Activated B cell treated with CpG ODN at 0.5 μM for 24 hours (primary cell): ENCODE measurements at regions not wholly inside any gene's neighbourhood (a gene's known extent, or its start where the extent isn't known, plus 50 kb on each side); places are given as distances from the start of the nearest gene placed in this dataset.

Experiments
- ATAC-seq: fragments of 200-7000 bp; cut with Tn5 transposase; one replicate; pipeline ENCODE4 v1.10.0; 2021; ENCODE audit warnings: low read depth, mild to moderate bottlenecking, moderate library complexity
- CTCF ChIA-PET: fragments of 350-600 bp; sonication (Branson Sonifier 250); formaldehyde crosslinking; loops from one replicate; lab custom pipeline; 2021; ENCODE audit warnings: antibody characterized with exemption; lab: Charles Lee
- POLR2A ChIA-PET: fragments of 350-600 bp; sonication (Branson Sonifier 250); formaldehyde crosslinking; loops from one replicate; lab custom pipeline; 2021; ENCODE audit warnings: antibody characterized with exemption; lab: Charles Lee
- DNase-seq: peaks from one replicate; pipeline ENCODE4 v3.0.0; 2022
- H3K27ac Mint-ChIP-seq: one replicate; pipeline ENCODE4 v1.8.0; 2020; ENCODE audit warnings: mixed read lengths
- H3K27me3 Mint-ChIP-seq: one replicate; pipeline ENCODE4 v1.8.0; 2021; ENCODE audit warnings: mixed read lengths
- H3K36me3 Mint-ChIP-seq: one replicate; pipeline ENCODE4 v1.8.0; 2021; ENCODE audit warnings: low read depth, mixed read lengths
- H3K4me1 Mint-ChIP-seq: one replicate; pipeline ENCODE4 v1.8.0; 2021; ENCODE audit warnings: mixed read lengths
- H3K4me3 Mint-ChIP-seq: one replicate; pipeline ENCODE4 v1.8.0; 2020; ENCODE audit warnings: mild to moderate bottlenecking, mixed read lengths
- H3K9me3 Mint-ChIP-seq: one replicate; pipeline ENCODE4 v1.8.0; 2020; ENCODE audit warnings: mixed read lengths
- intact Hi-C: fragments of 100-400 bp; cut with micrococcal nuclease; formaldehyde crosslinking; loops from one replicate; pipeline ENCODE4 v1.15.1; 2024
- TF ChIP-seq, protein P1 (sequence below): fragments of 200-600 bp; IDR thresholded peaks from one replicate; pipeline ENCODE4 v1.8.0; 2022; ENCODE audit warnings: antibody characterized with exemption, mild to moderate bottlenecking

DNA sequence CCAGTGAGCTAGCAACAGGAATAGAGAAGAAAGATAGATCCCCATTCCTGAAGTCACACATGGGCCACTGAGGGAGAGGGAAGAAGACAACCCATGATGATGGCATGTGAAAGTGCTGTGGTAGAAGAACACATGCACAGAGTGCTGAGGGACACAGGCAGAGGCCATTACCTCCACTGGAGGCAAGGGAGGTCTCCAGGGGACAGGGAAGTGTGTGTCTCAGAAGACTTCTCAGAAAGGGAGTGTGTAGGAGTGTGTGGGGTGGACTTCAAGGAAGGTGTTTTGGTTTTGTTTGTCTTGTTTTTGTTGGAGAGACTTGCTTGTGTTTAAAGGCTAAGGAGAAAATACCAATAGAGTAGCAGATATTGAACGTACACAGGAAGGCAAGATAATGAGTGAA, 77.0 kb upstream of the SMARCA2 start:
- no peaks in the 10 kb centered on the region for H3K27me3 Mint-ChIP-seq
- ATAC-seq: no peak
- TF ChIP-seq, protein P1, sequence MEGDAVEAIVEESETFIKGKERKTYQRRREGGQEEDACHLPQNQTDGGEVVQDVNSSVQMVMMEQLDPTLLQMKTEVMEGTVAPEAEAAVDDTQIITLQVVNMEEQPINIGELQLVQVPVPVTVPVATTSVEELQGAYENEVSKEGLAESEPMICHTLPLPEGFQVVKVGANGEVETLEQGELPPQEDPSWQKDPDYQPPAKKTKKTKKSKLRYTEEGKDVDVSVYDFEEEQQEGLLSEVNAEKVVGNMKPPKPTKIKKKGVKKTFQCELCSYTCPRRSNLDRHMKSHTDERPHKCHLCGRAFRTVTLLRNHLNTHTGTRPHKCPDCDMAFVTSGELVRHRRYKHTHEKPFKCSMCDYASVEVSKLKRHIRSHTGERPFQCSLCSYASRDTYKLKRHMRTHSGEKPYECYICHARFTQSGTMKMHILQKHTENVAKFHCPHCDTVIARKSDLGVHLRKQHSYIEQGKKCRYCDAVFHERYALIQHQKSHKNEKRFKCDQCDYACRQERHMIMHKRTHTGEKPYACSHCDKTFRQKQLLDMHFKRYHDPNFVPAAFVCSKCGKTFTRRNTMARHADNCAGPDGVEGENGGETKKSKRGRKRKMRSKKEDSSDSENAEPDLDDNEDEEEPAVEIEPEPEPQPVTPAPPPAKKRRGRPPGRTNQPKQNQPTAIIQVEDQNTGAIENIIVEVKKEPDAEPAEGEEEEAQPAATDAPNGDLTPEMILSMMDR: no peak
- no peaks in the 10 kb centered on the region for H3K36me3 Mint-ChIP-seq
- ChIA-PET CTCF (no interaction called here), POLR2A (no interaction called here)
- H3K9me3 Mint-ChIP-seq: no peaks in the 10 kb centered on the region
- H3K27ac Mint-ChIP-seq: peak overlapping the region; percentile 63
- no peak overlapping the region for H3K4me3 Mint-ChIP-seq
- intact Hi-C loops: loop anchor here (2.0 kb wide), 2 partner anchors 77 to 149 kb away; partner anchors contain the start of gene SMARCA2
- H3K4me1 Mint-ChIP-seq: peaks cover 25% of the 10 kb centered on the region
- DNase-seq: no peak

DNA sequence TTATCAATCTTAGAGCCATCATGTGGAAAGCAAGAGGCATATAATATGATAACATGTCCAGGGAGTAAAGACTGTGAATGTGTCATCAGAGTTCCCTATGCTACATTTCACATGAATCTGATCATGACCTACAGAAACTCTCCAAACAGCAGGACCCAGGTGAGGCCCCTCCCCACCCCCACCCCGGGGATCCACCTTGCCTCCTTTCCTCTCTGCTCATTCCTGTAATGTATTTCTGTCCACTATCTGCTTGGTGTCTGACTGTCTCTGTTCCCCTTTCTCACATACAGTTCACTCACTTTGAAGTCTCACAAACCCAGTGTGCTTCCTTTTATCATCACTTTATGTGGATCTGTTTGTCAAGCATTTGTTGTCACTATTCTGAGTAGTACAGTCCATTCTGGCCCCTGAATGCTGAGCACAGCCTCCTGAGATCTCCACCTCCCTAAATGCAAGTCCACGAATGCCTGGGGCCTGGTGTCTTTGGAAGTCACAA, 76.4 kb upstream of the SMARCA2 start:
- Mint-ChIP-seq H3K4me1 (peaks cover 25% of the 10 kb centered on the region), H3K27me3 (no peaks in the 10 kb centered on the region), H3K36me3 (no peaks in the 10 kb centered on the region), H3K4me3 (peak overlapping the region; percentile 5), H3K9me3 (no peaks in the 10 kb centered on the region), H3K27ac (peak overlapping the region; percentile 63)
- CTCF ChIA-PET: interaction anchor here (1.2 to 1.7 kb wide), 5 partner anchors 23 to 230 kb away, joined by 3 to 12 read pairs (median 4); no protein-coding TSS in a partner anchor
- intact Hi-C loops: loop anchor here (1.0 to 2.0 kb wide), 3 partner anchors 62 to 148 kb away; partner anchors contain the start of gene SMARCA2
- ATAC-seq: peak; percentile 31
- no peak for DNase-seq
- POLR2A ChIA-PET: interaction anchor here (1.1 kb wide), 1 partner anchor 78 kb away, joined by 3 read pairs; no protein-coding TSS in a partner anchor
- TF ChIP-seq, protein P1: no peak

DNA sequence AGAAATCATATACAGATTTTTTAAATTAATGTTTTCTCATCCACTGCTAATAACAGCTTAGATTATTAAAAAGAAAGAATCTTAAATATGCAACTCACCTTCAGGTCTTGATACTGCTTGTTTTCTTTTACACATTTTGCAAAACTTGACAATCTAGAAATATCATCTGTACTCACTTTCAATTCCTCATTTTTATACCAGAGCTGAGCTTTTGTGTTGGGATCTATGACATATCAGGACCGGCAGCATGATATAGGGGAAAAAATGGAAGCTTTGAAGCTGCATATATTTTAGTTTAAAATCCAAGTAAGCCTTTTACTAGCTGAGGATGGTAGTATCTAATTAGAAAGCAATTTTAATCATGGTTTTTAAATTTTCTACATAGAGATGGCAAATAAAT, 75.7 kb upstream of the SMARCA2 start:
- POLR2A ChIA-PET: interaction anchor here (0.9 to 1.5 kb wide), 5 partner anchors 60 to 77 kb away, joined by 3 to 6 read pairs (median 3); no protein-coding TSS in a partner anchor
- no peak overlapping the region for H3K4me3 Mint-ChIP-seq
- intact Hi-C loops: loop anchor here (1.0 to 2.0 kb wide), 3 partner anchors 63 to 147 kb away; partner anchors contain the start of gene SMARCA2

DNA sequence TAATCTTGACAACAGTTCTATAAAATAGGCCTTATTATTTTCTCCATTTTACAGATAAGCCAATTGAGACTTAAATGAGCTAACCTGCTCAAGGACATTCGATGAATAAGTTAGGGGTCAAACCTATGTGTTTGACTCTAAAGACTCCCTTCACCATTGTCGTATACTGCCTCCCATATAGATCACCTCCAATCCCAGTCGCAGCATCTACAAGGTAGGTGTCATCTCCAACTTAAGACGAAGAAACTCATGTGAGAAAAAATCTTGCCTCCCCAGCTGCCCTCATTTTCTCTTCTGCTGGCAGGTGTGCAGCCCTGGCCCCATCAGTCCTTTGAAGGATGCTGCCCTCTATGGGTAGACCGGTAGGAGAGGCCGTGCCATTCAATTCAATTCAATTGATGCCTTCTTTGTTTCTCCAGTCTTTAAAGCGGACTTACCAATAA, 75.2 kb upstream of the SMARCA2 start:
- Mint-ChIP-seq H3K27ac (peak overlapping the region; percentile 32), H3K27me3 (no peaks in the 10 kb centered on the region), H3K36me3 (no peaks in the 10 kb centered on the region), H3K9me3 (no peaks in the 10 kb centered on the region), H3K4me3 (peak overlapping the region; percentile 15), H3K4me1 (peaks cover 25% of the 10 kb centered on the region)
- ATAC-seq (peak; percentile 85), DNase-seq (no peak)
- intact Hi-C loops: loop anchor here (1.0 to 5.0 kb wide), 7 partner anchors 64 to 480 kb away; partner anchors contain the start of gene SMARCA2
- TF ChIP-seq, protein P1: no peak
- ChIA-PET CTCF (interaction anchor here (0.7 to 2.8 kb wide), 19 partner anchors 9 to 479 kb away, joined by 3 to 12 read pairs (median 4); partner anchors contain the start of gene SMARCA2), POLR2A (interaction anchor here (0.9 to 1.5 kb wide), 5 partner anchors 61 to 77 kb away, joined by 3 to 6 read pairs (median 3); no protein-coding TSS in a partner anchor)

More for the DNA sequence above, 75.7 kb upstream of the SMARCA2 start:
- no peaks in the 10 kb centered on the region for H3K36me3 Mint-ChIP-seq
- no peaks in the 10 kb centered on the region for H3K9me3 Mint-ChIP-seq
- ATAC-seq (peak; percentile 31), DNase-seq (no peak)
- TF ChIP-seq, protein P1: no peak
- peak overlapping the region; percentile 30 for H3K27ac Mint-ChIP-seq
- H3K27me3 Mint-ChIP-seq: no peaks in the 10 kb centered on the region
- CTCF ChIA-PET: interaction anchor here (0.7 to 2.8 kb wide), 19 partner anchors 9 to 478 kb away, joined by 3 to 12 read pairs (median 4); partner anchors contain the start of gene SMARCA2
- H3K4me1 Mint-ChIP-seq: peaks cover 25% of the 10 kb centered on the region

DNA sequence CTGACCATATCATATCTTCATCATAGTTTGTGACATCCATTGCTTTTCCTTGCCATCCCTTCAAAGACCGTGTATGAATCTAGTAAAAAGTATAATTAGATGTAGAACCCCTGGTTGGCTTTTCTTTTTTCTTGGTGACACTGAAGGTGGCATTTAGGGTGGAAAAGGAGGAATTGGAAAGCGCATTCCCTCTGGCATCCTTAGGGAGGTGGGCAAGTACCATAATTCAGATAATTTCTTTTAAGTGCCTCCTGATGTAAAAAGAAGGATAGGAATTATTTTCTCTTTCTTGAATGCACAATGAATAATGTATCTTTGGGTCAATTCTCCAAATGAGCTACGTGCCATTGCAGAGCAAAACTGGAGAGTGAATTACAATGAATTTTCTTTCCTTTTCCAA, 73.2 kb upstream of the SMARCA2 start:
- Mint-ChIP-seq H3K4me1 (peaks cover 25% of the 10 kb centered on the region), H3K9me3 (no peaks in the 10 kb centered on the region), H3K36me3 (no peaks in the 10 kb centered on the region), H3K27me3 (no peaks in the 10 kb centered on the region), H3K27ac (no peak overlapping the region), H3K4me3 (no peak overlapping the region)
- POLR2A ChIA-PET: no interaction called here
- DNase-seq (no peak), ATAC-seq (no peak)
- CTCF ChIA-PET: interaction anchor here (1.2 kb wide), 2 partner anchors 72 to 174 kb away, joined by 3 read pairs; no protein-coding TSS in a partner anchor
- intact Hi-C loops: loop anchor here (5.0 kb wide), 1 partner anchor 125 kb away; no protein-coding TSS in a partner anchor
- TF ChIP-seq, protein P1: no peak
